ENCODE measurements at regions not wholly inside any gene's neighbourhood (a gene's known extent, or its start where the extent isn't known, plus 50 kb on each side); places are given as distances from the start of the nearest gene placed in this dataset.

DNA sequence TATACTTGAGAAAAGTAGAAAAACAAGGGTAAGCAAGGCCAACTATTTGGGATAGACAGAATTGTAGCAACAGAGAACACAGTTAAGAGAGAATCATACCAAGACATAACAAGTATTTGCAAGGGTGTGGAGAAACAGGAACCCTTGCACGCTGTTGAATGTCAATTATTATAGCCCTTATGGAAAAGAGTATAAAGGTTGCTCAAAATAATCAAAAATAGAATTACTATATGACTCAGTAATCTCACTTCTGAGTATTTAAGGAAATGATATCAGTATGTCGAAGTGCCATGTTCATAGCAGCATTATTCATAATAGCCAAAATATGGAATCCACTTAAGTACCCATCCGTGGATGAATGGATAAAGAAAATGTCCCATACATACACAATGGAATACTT is 193.3 kb downstream of the PHLDA1 start (continued):
- TF ChIP-seq ISX (CRISPR knock-in tag; conservative IDR thresholded peaks at IDR 0.05) (no peak), PHF21A (CRISPR knock-in tag; IDR thresholded peaks at IDR 0.05) (no peak), GABPA (IDR thresholded peaks at IDR 0.05; ENCODE audit: low read depth, low read length) (no peak), GABPA (CRISPR knock-in tag; IDR thresholded peaks at IDR 0.05; ENCODE audit: low read depth) (no peak), SIX1 (CRISPR knock-in tag; IDR thresholded peaks at IDR 0.05; ENCODE audit: borderline replicate concordance) (no peak)
- TF ChIP-seq, protein P1, sequence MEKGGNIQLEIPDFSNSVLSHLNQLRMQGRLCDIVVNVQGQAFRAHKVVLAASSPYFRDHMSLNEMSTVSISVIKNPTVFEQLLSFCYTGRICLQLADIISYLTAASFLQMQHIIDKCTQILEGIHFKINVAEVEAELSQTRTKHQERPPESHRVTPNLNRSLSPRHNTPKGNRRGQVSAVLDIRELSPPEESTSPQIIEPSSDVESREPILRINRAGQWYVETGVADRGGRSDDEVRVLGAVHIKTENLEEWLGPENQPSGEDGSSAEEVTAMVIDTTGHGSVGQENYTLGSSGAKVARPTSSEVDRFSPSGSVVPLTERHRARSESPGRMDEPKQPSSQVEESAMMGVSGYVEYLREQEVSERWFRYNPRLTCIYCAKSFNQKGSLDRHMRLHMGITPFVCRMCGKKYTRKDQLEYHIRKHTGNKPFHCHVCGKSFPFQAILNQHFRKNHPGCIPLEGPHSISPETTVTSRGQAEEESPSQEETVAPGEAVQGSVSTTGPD (CRISPR knock-in tag; IDR thresholded peaks at IDR 0.05) = no peak
- TF ChIP-seq, protein P2, sequence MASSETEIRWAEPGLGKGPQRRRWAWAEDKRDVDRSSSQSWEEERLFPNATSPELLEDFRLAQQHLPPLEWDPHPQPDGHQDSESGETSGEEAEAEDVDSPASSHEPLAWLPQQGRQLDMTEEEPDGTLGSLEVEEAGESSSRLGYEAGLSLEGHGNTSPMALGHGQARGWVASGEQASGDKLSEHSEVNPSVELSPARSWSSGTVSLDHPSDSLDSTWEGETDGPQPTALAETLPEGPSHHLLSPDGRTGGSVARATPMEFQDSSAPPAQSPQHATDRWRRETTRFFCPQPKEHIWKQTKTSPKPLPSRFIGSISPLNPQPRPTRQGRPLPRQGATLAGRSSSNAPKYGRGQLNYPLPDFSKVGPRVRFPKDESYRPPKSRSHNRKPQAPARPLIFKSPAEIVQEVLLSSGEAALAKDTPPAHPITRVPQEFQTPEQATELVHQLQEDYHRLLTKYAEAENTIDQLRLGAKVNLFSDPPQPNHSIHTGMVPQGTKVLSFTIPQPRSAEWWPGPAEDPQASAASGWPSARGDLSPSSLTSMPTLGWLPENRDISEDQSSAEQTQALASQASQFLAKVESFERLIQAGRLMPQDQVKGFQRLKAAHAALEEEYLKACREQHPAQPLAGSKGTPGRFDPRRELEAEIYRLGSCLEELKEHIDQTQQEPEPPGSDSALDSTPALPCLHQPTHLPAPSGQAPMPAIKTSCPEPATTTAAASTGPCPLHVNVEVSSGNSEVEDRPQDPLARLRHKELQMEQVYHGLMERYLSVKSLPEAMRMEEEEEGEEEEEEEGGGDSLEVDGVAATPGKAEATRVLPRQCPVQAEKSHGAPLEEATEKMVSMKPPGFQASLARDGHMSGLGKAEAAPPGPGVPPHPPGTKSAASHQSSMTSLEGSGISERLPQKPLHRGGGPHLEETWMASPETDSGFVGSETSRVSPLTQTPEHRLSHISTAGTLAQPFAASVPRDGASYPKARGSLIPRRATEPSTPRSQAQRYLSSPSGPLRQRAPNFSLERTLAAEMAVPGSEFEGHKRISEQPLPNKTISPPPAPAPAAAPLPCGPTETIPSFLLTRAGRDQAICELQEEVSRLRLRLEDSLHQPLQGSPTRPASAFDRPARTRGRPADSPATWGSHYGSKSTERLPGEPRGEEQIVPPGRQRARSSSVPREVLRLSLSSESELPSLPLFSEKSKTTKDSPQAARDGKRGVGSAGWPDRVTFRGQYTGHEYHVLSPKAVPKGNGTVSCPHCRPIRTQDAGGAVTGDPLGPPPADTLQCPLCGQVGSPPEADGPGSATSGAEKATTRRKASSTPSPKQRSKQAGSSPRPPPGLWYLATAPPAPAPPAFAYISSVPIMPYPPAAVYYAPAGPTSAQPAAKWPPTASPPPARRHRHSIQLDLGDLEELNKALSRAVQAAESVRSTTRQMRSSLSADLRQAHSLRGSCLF (CRISPR knock-in tag; IDR thresholded peaks at IDR 0.05; ENCODE audit: borderline replicate concordance) = no peak

DNA sequence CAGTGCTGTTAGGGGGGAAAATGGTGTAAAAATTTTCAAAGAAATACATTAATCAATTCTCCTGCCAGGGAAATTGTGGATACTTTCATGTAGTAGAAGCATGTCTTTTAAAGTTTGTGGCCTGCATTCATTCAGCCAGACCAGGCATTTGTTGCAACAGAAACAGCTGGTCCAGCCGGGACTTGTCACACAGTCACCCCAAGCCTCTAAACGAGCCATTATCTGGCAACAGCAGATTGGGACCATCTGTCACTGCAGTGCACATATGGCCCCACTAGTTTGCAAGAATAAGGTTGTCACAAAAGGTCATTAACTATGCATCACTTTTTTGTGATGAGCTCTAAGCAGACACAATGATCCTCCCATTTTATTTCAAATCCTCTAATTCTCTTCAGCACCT is 193.9 kb downstream of the PHLDA1 start:
- H3K27me3 ChIP-seq (ENCODE audit: control insufficient read depth in 1 of 2, insufficient read depth in 2 of 2, low read length in 2 of 2) = no peaks in the 10 kb centered on the region
- ChIA-PET CTCF (ENCODE audit: low intra/inter-chr PET ratio, low total read pairs) (no interaction called here), POLR2A (no interaction called here)
- WGBS (ENCODE audit: low lambda C conversion rate) = no CpG with 5 or more reads among the region's 2 CpGs
- DNase-seq (ENCODE audit: low spot score) (no peak), ATAC-seq (no peak), FAIRE-seq (no peak)
- no peak overlapping the region for H3K9ac ChIP-seq (ENCODE audit: insufficient read depth, low read depth, low read length)
- intact Hi-C loops (cut with micrococcal nuclease; ENCODE audit: unreplicated experiment) = no loop called here
- H3K36me3 ChIP-seq (replicated peaks in 1 of 2; ENCODE audit: control insufficient read depth in 1 of 2, insufficient read depth in 2 of 2, low read length in 2 of 2) = no peaks in the 10 kb centered on the region
- no peak overlapping the region for H3K4me3 ChIP-seq (replicated peaks in 1 of 3; ENCODE audit: insufficient read depth in 1 of 3, low read depth in 2 of 3, low read length in 3 of 3)
- peaks cover 7% of the 10 kb centered on the region; the same call in 1 of the 2 replicates for H3K9me3 ChIP-seq (ENCODE audit: low read length)
- H3K79me2 ChIP-seq (ENCODE audit: insufficient read depth, low read length) = no peaks in the 10 kb centered on the region
- no peak overlapping the region for H2AFZ ChIP-seq (ENCODE audit: low read length)
- H3K4me1 ChIP-seq (ENCODE audit: insufficient read depth, low read length) = peaks cover 15% of the 10 kb centered on the region; the same call in 1 of the 2 replicates
- no TSS peak for BruUV-seq (replicated peaks)
- H3K27ac ChIP-seq (ENCODE audit: extremely low read length, insufficient read depth, low read length) = no peak overlapping the region
- H3K4me2 ChIP-seq (ENCODE audit: low read depth, low read length) = no peak overlapping the region
- in situ Hi-C loops (cut with HindIII; ENCODE audit: extremely low pct_ligation_motif_present, low pct_unique_long_range_greater_than_20kb) = no loop called here
- no peaks in the 10 kb centered on the region for H4K20me1 ChIP-seq (ENCODE audit: insufficient read depth, low read length)
- no peak for TF ChIP-seq ZNF614 (CRISPR knock-in tag; IDR thresholded peaks at IDR 0.05; ENCODE audit: borderline replicate concordance)
- no peak for TF ChIP-seq ZKSCAN1 (IDR thresholded peaks at IDR 0.05; ENCODE audit: low read length)
- TF ChIP-seq, protein P3, sequence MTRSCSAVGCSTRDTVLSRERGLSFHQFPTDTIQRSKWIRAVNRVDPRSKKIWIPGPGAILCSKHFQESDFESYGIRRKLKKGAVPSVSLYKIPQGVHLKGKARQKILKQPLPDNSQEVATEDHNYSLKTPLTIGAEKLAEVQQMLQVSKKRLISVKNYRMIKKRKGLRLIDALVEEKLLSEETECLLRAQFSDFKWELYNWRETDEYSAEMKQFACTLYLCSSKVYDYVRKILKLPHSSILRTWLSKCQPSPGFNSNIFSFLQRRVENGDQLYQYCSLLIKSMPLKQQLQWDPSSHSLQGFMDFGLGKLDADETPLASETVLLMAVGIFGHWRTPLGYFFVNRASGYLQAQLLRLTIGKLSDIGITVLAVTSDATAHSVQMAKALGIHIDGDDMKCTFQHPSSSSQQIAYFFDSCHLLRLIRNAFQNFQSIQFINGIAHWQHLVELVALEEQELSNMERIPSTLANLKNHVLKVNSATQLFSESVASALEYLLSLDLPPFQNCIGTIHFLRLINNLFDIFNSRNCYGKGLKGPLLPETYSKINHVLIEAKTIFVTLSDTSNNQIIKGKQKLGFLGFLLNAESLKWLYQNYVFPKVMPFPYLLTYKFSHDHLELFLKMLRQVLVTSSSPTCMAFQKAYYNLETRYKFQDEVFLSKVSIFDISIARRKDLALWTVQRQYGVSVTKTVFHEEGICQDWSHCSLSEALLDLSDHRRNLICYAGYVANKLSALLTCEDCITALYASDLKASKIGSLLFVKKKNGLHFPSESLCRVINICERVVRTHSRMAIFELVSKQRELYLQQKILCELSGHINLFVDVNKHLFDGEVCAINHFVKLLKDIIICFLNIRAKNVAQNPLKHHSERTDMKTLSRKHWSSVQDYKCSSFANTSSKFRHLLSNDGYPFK (CRISPR knock-in tag; IDR thresholded peaks at IDR 0.05; ENCODE audit: borderline replicate concordance) = no peak
- no peak for TF ChIP-seq EZH2 (conservative IDR thresholded peaks at IDR 0.05; ENCODE audit: low read depth, low read length)
- no peak for TF ChIP-seq SMARCC2 (IDR thresholded peaks at IDR 0.05)
- TF ChIP-seq, protein P4, sequence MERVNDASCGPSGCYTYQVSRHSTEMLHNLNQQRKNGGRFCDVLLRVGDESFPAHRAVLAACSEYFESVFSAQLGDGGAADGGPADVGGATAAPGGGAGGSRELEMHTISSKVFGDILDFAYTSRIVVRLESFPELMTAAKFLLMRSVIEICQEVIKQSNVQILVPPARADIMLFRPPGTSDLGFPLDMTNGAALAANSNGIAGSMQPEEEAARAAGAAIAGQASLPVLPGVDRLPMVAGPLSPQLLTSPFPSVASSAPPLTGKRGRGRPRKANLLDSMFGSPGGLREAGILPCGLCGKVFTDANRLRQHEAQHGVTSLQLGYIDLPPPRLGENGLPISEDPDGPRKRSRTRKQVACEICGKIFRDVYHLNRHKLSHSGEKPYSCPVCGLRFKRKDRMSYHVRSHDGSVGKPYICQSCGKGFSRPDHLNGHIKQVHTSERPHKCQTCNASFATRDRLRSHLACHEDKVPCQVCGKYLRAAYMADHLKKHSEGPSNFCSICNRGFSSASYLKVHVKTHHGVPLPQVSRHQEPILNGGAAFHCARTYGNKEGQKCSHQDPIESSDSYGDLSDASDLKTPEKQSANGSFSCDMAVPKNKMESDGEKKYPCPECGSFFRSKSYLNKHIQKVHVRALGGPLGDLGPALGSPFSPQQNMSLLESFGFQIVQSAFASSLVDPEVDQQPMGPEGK (CRISPR knock-in tag; IDR thresholded peaks at IDR 0.05) = no peak
- no peak for TF ChIP-seq ZNF891 (CRISPR knock-in tag; IDR thresholded peaks at IDR 0.05)
